Lower leg skin (tissue), 4 donors: ENCODE measurements at regions not wholly inside any gene's neighbourhood (a gene's known extent, or its start where the extent isn't known, plus 50 kb on each side); places are given as distances from the start of the nearest gene placed in this dataset.

Source experiments
- DNase-seq, 2 donors: peaks; one replicate each; pipeline ENCODE4 v3.0.0-alpha.2; 2019; ENCODE audit warnings: low spot score in 2 of 2
- H3K4me3 ChIP-seq: fragments of 200-600 bp; sonication (generic); 2 replicates; pipeline ENCODE4 v1.5.1; 2017; ENCODE audit warnings: mild to moderate bottlenecking, low read depth; ENCODE audit not compliant: poor library complexity, severe bottlenecking
- CTCF ChIP-seq, 3 donors: fragments of 450-650 bp; IDR thresholded peaks; one replicate each; pipeline ENCODE4 v1.5.1; 2016; ENCODE audit warnings: antibody characterized with exemption in 3 of 3, mild to moderate bottlenecking in 3 of 3, moderate library complexity in 2 of 3
- POLR2A ChIP-seq, 2 donors: fragments of 450-650 bp; IDR thresholded peaks; one replicate each; pipeline ENCODE4 v1.6.1; 2016 to 2017; ENCODE audit warnings: antibody characterized with exemption in 2 of 2, mild to moderate bottlenecking in 1 of 2, moderate library complexity in 1 of 2
- WGBS, 2 donors: methylation state at CpG; one replicate each; pipeline ENCODE4 v1.1.5; 2018; 5-methylcytosine and 5-hydroxymethylcytosine counted together
- intact Hi-C: fragments of 100-400 bp; cut with DNase I; formaldehyde crosslinking; loops from one replicate; pipeline ENCODE4 v1.15.0; 2023; ENCODE audit warnings: low total_unique reads

GRCh38 chr7:131959106-131959812 is 402.8 kb upstream of the PODXL start:
- WGBS, 2 donors: 41 to 45% methylated on average over 4 of the region's 4 CpGs
- intact Hi-C loops: no loop called here
- H3K4me3 ChIP-seq: no peak overlapping the region
- TF ChIP-seq POLR2A (IDR thresholded peaks at IDR 0.05) (no peak), CTCF (IDR thresholded peaks at IDR 0.05) (no peak)
- DNase-seq: peak in 1 of 2 donors; percentile 39

- peak in 1 of 2 donors; percentile 26 for DNase-seq
- 77 to 78% methylated on average over 12 of the region's 12 CpGs for whole genome bisulfite sequencing, 2 donors
- H3K4me3 ChIP-seq: no peak overlapping the region
- intact Hi-C loops: no loop called here
- TF ChIP-seq POLR2A (IDR thresholded peaks at IDR 0.05): no peak
- TF ChIP-seq CTCF (IDR thresholded peaks at IDR 0.05): no peak
Measured at GRCh38 chr7:131957338-131958020, 401.1 kb upstream of the PODXL start.

GRCh38 chr7:131956864-131957263 is 400.4 kb upstream of the PODXL start:
- 92 to 96% methylated on average over 1 of the region's 1 CpG for WGBS, 2 donors
- TF ChIP-seq CTCF (IDR thresholded peaks at IDR 0.05) (no peak), POLR2A (IDR thresholded peaks at IDR 0.05) (no peak)
- DNase-seq: peak in 1 of 2 donors; percentile 18
- intact Hi-C loops: no loop called here
- H3K4me3 ChIP-seq: no peak overlapping the region

GRCh38 chr7:131955679-131956078 is 399.3 kb upstream of the PODXL start:
- intact Hi-C loops: no loop called here
- TF ChIP-seq CTCF (IDR thresholded peaks at IDR 0.05) (no peak), POLR2A (IDR thresholded peaks at IDR 0.05) (no peak)
- DNase-seq: no peak
- H3K4me3 ChIP-seq: no peak overlapping the region
- 52 to 58% methylated on average over 2 of the region's 2 CpGs for WGBS, 2 donors

GRCh38 chr7:131953184-131953583 is 396.8 kb upstream of the PODXL start:
- no peak overlapping the region for H3K4me3 ChIP-seq
- peak in 1 of 2 donors; percentile 62 for DNase-seq
- TF ChIP-seq CTCF (IDR thresholded peaks at IDR 0.05): no peak
- no peak for TF ChIP-seq POLR2A (IDR thresholded peaks at IDR 0.05)
- intact Hi-C loops: no loop called here
- WGBS, 2 donors: 82 to 85% methylated on average over 3 of the region's 3 CpGs
